Panc1 (cell line): ENCODE measurements at regions not wholly inside any gene's neighbourhood (a gene's known extent, or its start where the extent isn't known, plus 50 kb on each side); places are given as distances from the start of the nearest gene placed in this dataset.

Experiments used
- ATAC-seq: fragments of 200-7000 bp; cut with Tn5 transposase; 2 replicates; pipeline ENCODE4 v1.9.1; 2020; ENCODE audit warnings: mild to moderate bottlenecking, moderate library complexity
- BruUV-seq: library from RNA; stranded (reverse); fragments of 400-500 nt; replicated peaks from 2 replicates; lab custom pipeline; 2021; lab: Mats Ljungman, UMichigan
- CTCF ChIA-PET: fragments of 300-600 bp; sonication (Branson Sonifier 250); formaldehyde crosslinking; loops from one replicate; lab custom pipeline; 2022; ENCODE audit warnings: antibody characterized with exemption; lab: Charles Lee
- POLR2A ChIA-PET: fragments of 300-600 bp; sonication (Branson Sonifier 250); formaldehyde crosslinking; loops from one replicate; lab custom pipeline; 2022; ENCODE audit warnings: antibody characterized with exemption; lab: Charles Lee
- DNase-seq: peaks from one replicate; pipeline ENCODE4 v3.0.0-alpha.2; 2010; ENCODE audit warnings: low read depth, low spot score
- H3K27ac ChIP-seq: 2 replicates; pipeline ENCODE4 v1.5.1; 2011; ENCODE audit warnings: mild to moderate bottlenecking, low read length, inconsistent platforms
- H3K27me3 ChIP-seq: fragments of 200-500 bp; sonication (Bioruptor generic); 2 replicates; pipeline ENCODE4 v1.6.0; 2014; ENCODE audit warnings: low read length, inconsistent platforms; ENCODE audit not compliant: control insufficient read depth, insufficient read depth
- H3K36me3 ChIP-seq: fragments of 200-500 bp; sonication (Bioruptor generic); 2 replicates; pipeline ENCODE4 v1.5.1; 2014; ENCODE audit warnings: inconsistent platforms, mild to moderate bottlenecking, low read length, moderate library complexity; ENCODE audit not compliant: control insufficient read depth, insufficient read depth
- H3K4me1 ChIP-seq: 2 replicates; pipeline ENCODE4 v1.5.1; 2011; ENCODE audit warnings: inconsistent platforms, mild to moderate bottlenecking, low read length, moderate library complexity; ENCODE audit not compliant: control insufficient read depth, insufficient read depth
- H3K4me3 ChIP-seq, 2 experiments: 2 replicates each; pipeline ENCODE4 v1.5.1; 2011 to 2012; ENCODE audit warnings: low read depth in 2 of 2, low read length in 2 of 2, mild to moderate bottlenecking in 2 of 2, inconsistent platforms in 1 of 2, moderate library complexity in 1 of 2
- H3K9me3 ChIP-seq: fragments of 200-500 bp; sonication (Bioruptor generic); 2 replicates; pipeline ENCODE4 v1.5.1; 2014; ENCODE audit warnings: low read depth, mild to moderate bottlenecking, inconsistent platforms, low read length, moderate library complexity; ENCODE audit not compliant: control insufficient read depth, insufficient read depth
- POLR2AphosphoS5 ChIP-seq: IDR thresholded peaks from 2 replicates; pipeline ENCODE4 v1.6.1; 2012; ENCODE audit warnings: mild to moderate bottlenecking, low read depth, low read length, moderate library complexity
- SIN3A ChIP-seq: IDR thresholded peaks from 2 replicates; pipeline ENCODE4 v1.6.1; 2012; ENCODE audit warnings: low read depth, mild to moderate bottlenecking, low read length, moderate library complexity, borderline replicate concordance; ENCODE audit not compliant: insufficient read depth
- TCF7L2 ChIP-seq: IDR thresholded peaks from 2 replicates; pipeline ENCODE4 v1.6.1; 2011; ENCODE audit warnings: mild to moderate bottlenecking, low read depth, low read length, inconsistent platforms
- in situ Hi-C: cut with HindIII; loops from 2 replicates; pipeline ENCODE4 v1.10.0; 2016; ENCODE audit warnings: low sequenced_read_pairs, low pct_unique_long_range_greater_than_20kb
- intact Hi-C: fragments of 100-400 bp; cut with micrococcal nuclease; formaldehyde crosslinking; loops from one replicate; pipeline ENCODE4 v1.10.0; 2022; ENCODE audit not compliant: unreplicated experiment
- TF ChIP-seq, protein P1 (sequence below), 2 experiments: IDR thresholded peaks; 2 replicates each; pipeline ENCODE4 v1.6.1; 2011 to 2012; ENCODE audit warnings: low read depth in 2 of 2, control low read depth in 1 of 2, low read length in 1 of 2, mild to moderate bottlenecking in 1 of 2, moderate library complexity in 1 of 2; ENCODE audit not compliant: insufficient read depth in 1 of 2
- TF ChIP-seq, protein P2 (sequence below): fragments of 450-650 bp; IDR thresholded peaks from 2 replicates; pipeline ENCODE4 v1.5.1; 2017; ENCODE audit warnings: mild to moderate bottlenecking

DNA sequence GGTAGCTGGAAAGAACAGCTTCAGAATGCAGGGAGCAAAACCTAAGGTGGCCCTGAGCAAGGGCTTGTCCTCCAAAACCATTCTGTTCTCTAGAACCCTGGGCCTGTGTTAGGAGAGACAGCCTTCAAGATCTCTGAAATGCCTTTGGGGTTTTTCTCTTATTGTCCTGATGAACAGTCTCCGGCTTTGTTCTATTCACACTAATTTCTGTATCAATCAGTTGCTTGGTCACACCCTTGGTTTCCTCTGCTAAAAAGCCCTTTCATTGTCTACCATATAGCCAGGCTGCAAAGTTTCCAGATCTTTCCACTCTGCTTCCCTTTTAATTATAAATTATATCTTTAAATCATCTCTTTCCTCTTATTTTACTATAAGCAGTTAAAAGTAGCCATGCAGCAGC is 219.9 kb upstream of the ARID2 start:
- Histone ChIP-seq H3K4me1 (no peaks in the 10 kb centered on the region), H3K9me3 (no peaks in the 10 kb centered on the region), H3K36me3 (no peaks in the 10 kb centered on the region), H3K4me3 (no peak overlapping the region), H3K27me3 (peaks cover 2% of the 10 kb centered on the region), H3K27ac (no peak overlapping the region)
- in situ Hi-C loops (no loop called here), intact Hi-C loops (no loop called here)
- ChIA-PET CTCF (interaction anchor here (0.5 kb wide), 1 partner anchor 565 kb away, joined by 5 read pairs; no protein-coding TSS in a partner anchor), POLR2A (no interaction called here)
- no peak for DNase-seq
- no peak for ATAC-seq
- no TSS peak for BruUV-seq
- no peak for TF ChIP-seq SIN3A
- TF ChIP-seq, protein P1, sequence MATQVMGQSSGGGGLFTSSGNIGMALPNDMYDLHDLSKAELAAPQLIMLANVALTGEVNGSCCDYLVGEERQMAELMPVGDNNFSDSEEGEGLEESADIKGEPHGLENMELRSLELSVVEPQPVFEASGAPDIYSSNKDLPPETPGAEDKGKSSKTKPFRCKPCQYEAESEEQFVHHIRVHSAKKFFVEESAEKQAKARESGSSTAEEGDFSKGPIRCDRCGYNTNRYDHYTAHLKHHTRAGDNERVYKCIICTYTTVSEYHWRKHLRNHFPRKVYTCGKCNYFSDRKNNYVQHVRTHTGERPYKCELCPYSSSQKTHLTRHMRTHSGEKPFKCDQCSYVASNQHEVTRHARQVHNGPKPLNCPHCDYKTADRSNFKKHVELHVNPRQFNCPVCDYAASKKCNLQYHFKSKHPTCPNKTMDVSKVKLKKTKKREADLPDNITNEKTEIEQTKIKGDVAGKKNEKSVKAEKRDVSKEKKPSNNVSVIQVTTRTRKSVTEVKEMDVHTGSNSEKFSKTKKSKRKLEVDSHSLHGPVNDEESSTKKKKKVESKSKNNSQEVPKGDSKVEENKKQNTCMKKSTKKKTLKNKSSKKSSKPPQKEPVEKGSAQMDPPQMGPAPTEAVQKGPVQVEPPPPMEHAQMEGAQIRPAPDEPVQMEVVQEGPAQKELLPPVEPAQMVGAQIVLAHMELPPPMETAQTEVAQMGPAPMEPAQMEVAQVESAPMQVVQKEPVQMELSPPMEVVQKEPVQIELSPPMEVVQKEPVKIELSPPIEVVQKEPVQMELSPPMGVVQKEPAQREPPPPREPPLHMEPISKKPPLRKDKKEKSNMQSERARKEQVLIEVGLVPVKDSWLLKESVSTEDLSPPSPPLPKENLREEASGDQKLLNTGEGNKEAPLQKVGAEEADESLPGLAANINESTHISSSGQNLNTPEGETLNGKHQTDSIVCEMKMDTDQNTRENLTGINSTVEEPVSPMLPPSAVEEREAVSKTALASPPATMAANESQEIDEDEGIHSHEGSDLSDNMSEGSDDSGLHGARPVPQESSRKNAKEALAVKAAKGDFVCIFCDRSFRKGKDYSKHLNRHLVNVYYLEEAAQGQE (IDR thresholded peaks at IDR 0.05; ENCODE audit: insufficient read depth in 1 of 2, low read depth in 2 of 2, low read length in 1 of 2) = no peak
- TF ChIP-seq, protein P2, sequence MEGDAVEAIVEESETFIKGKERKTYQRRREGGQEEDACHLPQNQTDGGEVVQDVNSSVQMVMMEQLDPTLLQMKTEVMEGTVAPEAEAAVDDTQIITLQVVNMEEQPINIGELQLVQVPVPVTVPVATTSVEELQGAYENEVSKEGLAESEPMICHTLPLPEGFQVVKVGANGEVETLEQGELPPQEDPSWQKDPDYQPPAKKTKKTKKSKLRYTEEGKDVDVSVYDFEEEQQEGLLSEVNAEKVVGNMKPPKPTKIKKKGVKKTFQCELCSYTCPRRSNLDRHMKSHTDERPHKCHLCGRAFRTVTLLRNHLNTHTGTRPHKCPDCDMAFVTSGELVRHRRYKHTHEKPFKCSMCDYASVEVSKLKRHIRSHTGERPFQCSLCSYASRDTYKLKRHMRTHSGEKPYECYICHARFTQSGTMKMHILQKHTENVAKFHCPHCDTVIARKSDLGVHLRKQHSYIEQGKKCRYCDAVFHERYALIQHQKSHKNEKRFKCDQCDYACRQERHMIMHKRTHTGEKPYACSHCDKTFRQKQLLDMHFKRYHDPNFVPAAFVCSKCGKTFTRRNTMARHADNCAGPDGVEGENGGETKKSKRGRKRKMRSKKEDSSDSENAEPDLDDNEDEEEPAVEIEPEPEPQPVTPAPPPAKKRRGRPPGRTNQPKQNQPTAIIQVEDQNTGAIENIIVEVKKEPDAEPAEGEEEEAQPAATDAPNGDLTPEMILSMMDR = no peak
- TF ChIP-seq TCF7L2 = no peak
- no peak for TF ChIP-seq POLR2AphosphoS5

DNA sequence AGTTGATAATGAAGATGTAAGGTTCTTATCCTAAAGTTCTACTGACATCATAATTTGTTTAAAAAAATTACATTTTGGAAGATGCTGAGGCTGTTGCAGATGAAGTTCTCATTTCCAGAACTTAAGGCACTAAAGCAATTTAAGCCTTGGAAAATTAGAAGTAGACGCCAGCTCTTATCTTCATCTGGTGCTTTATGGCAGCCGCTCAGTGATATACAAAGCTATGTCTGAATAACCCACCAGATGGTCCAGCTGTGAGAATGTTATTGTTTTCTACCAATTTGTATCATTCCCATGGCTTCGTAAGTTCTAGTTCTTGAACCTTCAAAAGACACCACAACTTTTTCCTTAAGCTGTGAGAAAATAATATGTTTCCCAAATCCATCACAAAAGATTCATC is 212.1 kb upstream of the ARID2 start:
- BruUV-seq = no TSS peak
- no peak overlapping the region for H3K4me3 ChIP-seq
- ATAC-seq (no peak), DNase-seq (no peak)
- ChIA-PET POLR2A (no interaction called here), CTCF (no interaction called here)
- no peak overlapping the region for H3K27ac ChIP-seq
- intact Hi-C loops = no loop called here
- no peaks in the 10 kb centered on the region for H3K27me3 ChIP-seq
- no peaks in the 10 kb centered on the region for H3K9me3 ChIP-seq
- H3K4me1 ChIP-seq = no peaks in the 10 kb centered on the region
- H3K36me3 ChIP-seq = no peaks in the 10 kb centered on the region
- TF ChIP-seq, protein P1 (IDR thresholded peaks at IDR 0.05; ENCODE audit: insufficient read depth in 1 of 2, low read depth in 2 of 2, low read length in 1 of 2) = no peak
- TF ChIP-seq POLR2AphosphoS5 (no peak), SIN3A (no peak), TCF7L2 (no peak)
- TF ChIP-seq, protein P2 = no peak
- in situ Hi-C loops = no loop called here
